CD4-positive, alpha-beta T cell (primary cell): ENCODE measurements at regions not wholly inside any gene's neighbourhood (a gene's known extent, or its start where the extent isn't known, plus 50 kb on each side); places are given as distances from the start of the nearest gene placed in this dataset.

ENCODE experiments used
- ATAC-seq: fragments of 200-7000 bp; cut with Tn5 transposase; one replicate; pipeline ENCODE4 v1.10.0; 2022; ENCODE audit warnings: mild to moderate bottlenecking; ENCODE audit not compliant: poor library complexity
- CTCF ChIA-PET: fragments of 350-600 bp; sonication (Branson Sonifier 250); formaldehyde crosslinking; loops from one replicate; lab custom pipeline; 2021; ENCODE audit warnings: antibody characterized with exemption, inconsistent platforms; lab: Charles Lee
- POLR2A ChIA-PET: fragments of 350-600 bp; sonication (Branson Sonifier 250); formaldehyde crosslinking; loops from one replicate; lab custom pipeline; 2021; ENCODE audit warnings: antibody characterized with exemption, inconsistent platforms; lab: Charles Lee
- DNase-seq, 14 experiments: peaks; one replicate each; pipeline ENCODE4 v3.0.0-alpha.2; 2013 to 2020; ENCODE audit warnings: mixed read lengths in 2 of 14
- H3K27ac ChIP-seq, 2 donors: one replicate each; pipeline versions ENCODE4 v1.5.1 to v1.7.0; 2013; ENCODE audit warnings: low read length in 2 of 2, low read depth in 1 of 2, mild to moderate bottlenecking in 1 of 2
- H3K27me3 ChIP-seq, 2 experiments: 1 replicate in 1 of 2; 2 replicates in 1 of 2; pipeline versions ENCODE4 v1.6.1 to v1.7.0; 2013; ENCODE audit warnings: low read length in 2 of 2, control low read depth in 1 of 2, mild to moderate bottlenecking in 1 of 2, moderate library complexity in 1 of 2; ENCODE audit not compliant: insufficient read depth in 2 of 2, control insufficient read depth in 1 of 2
- H3K36me3 ChIP-seq: one replicate; pipeline ENCODE4 v1.6.1; 2013; ENCODE audit warnings: low read length, control low read depth; ENCODE audit not compliant: insufficient read depth
- H3K4me1 ChIP-seq: one replicate; pipeline ENCODE4 v1.6.1; 2013; ENCODE audit warnings: low read length, control low read depth; ENCODE audit not compliant: insufficient read depth
- H3K4me3 ChIP-seq: one replicate; pipeline ENCODE4 v1.5.1; 2013; ENCODE audit warnings: mild to moderate bottlenecking, low read length, moderate library complexity
- H3K9me3 ChIP-seq, 2 experiments: 1 replicate in 1 of 2; 2 replicates in 1 of 2; pipeline versions ENCODE4 v1.6.1 to v1.7.0; 2013; ENCODE audit warnings: low read length in 2 of 2, mild to moderate bottlenecking in 2 of 2, control low read depth in 1 of 2, moderate library complexity in 1 of 2; ENCODE audit not compliant: control insufficient read depth in 1 of 2, insufficient read depth in 1 of 2
- H3K27ac Mint-ChIP-seq: one replicate; pipeline ENCODE4 v1.8.0; 2020; ENCODE audit warnings: mixed read lengths
- H3K27me3 Mint-ChIP-seq: one replicate; pipeline ENCODE4 v1.8.0; 2021; ENCODE audit warnings: mixed read lengths
- H3K36me3 Mint-ChIP-seq: one replicate; pipeline ENCODE4 v1.8.0; 2021; ENCODE audit warnings: low read depth, mixed read lengths
- H3K4me1 Mint-ChIP-seq: one replicate; pipeline ENCODE4 v1.8.0; 2021; ENCODE audit warnings: low read depth, mixed read lengths
- H3K4me3 Mint-ChIP-seq: one replicate; pipeline ENCODE4 v1.8.0; 2020; ENCODE audit warnings: mild to moderate bottlenecking, mixed read lengths
- H3K9me3 Mint-ChIP-seq: one replicate; pipeline ENCODE4 v1.8.0; 2020; ENCODE audit warnings: mixed read lengths
- CTCF ChIP-seq: fragments of 200-600 bp; IDR thresholded peaks from one replicate; pipeline ENCODE4 v1.8.0; 2022; ENCODE audit warnings: antibody characterized with exemption, mild to moderate bottlenecking
- intact Hi-C, 2 experiments: fragments of 100-400 bp; cut with DNase I in 1 of 2; cut with micrococcal nuclease in 1 of 2; formaldehyde crosslinking; loops; one replicate each; pipeline versions ENCODE4 v1.15.1 to v1.9.0; 2023 to 2025; cut with DNase I, micrococcal nuclease

- CTCF ChIA-PET: no interaction called here
- no peaks in the 10 kb centered on the region for H3K4me1 Mint-ChIP-seq
- no peak overlapping the region for H3K27ac Mint-ChIP-seq
These were observed 53.6 kb upstream of the AJAP1 start for GRCh38 chr1:4600615-4601460.

GRCh38 chr1:4601941-4602340 is 52.5 kb upstream of the AJAP1 start:
- no peak for ATAC-seq
- H3K9me3 Mint-ChIP-seq: no peaks in the 10 kb centered on the region
- H3K4me1 ChIP-seq: no peaks in the 10 kb centered on the region
- no peaks in the 10 kb centered on the region for H3K36me3 Mint-ChIP-seq
- peaks cover 47% of the 10 kb centered on the region for H3K27me3 Mint-ChIP-seq
- no peak for TF ChIP-seq CTCF
- H3K9me3 ChIP-seq: peaks cover 0 to 13% of the 10 kb centered on the region in 2 experiments
- intact Hi-C loops: no loop called here
- no peaks in the 10 kb centered on the region for H3K36me3 ChIP-seq
- ChIA-PET POLR2A (no interaction called here), CTCF (no interaction called here)
- no peaks in the 10 kb centered on the region for H3K4me1 Mint-ChIP-seq
- no peak for DNase-seq
- H3K27ac ChIP-seq: no peak overlapping the region
- H3K27me3 ChIP-seq: peaks cover 8 to 9% of the 10 kb centered on the region in 2 experiments
- no peak overlapping the region for H3K4me3 Mint-ChIP-seq
- H3K4me3 ChIP-seq: no peak overlapping the region
- H3K27ac Mint-ChIP-seq: no peak overlapping the region

More at GRCh38 chr1:4600615-4601460, 53.6 kb upstream of the AJAP1 start:
- Histone ChIP-seq H3K9me3 (peaks cover 0 to 13% of the 10 kb centered on the region in 2 experiments), H3K27ac (no peak overlapping the region), H3K4me1 (no peaks in the 10 kb centered on the region), H3K4me3 (no peak overlapping the region), H3K36me3 (no peaks in the 10 kb centered on the region), H3K27me3 (peaks cover 8 to 9% of the 10 kb centered on the region in 2 experiments)
- Mint-ChIP-seq H3K27me3 (peaks cover 36% of the 10 kb centered on the region), H3K4me3 (no peak overlapping the region), H3K36me3 (no peaks in the 10 kb centered on the region), H3K9me3 (no peaks in the 10 kb centered on the region)
- ATAC-seq: no peak
- POLR2A ChIA-PET: no interaction called here
- DNase-seq: no peak
- intact Hi-C loops: no loop called here
- no peak for TF ChIP-seq CTCF

GRCh38 chr1:4602462-4603294 is 51.7 kb upstream of the AJAP1 start:
- Mint-ChIP-seq H3K4me1 (no peaks in the 10 kb centered on the region), H3K9me3 (no peaks in the 10 kb centered on the region), H3K27me3 (peaks cover 50% of the 10 kb centered on the region), H3K36me3 (no peaks in the 10 kb centered on the region), H3K4me3 (no peak overlapping the region), H3K27ac (no peak overlapping the region)
- DNase-seq: no peak
- ATAC-seq: no peak
- Histone ChIP-seq H3K36me3 (no peaks in the 10 kb centered on the region), H3K27ac (no peak overlapping the region), H3K27me3 (peaks cover 8 to 9% of the 10 kb centered on the region in 2 experiments), H3K9me3 (peaks cover 0 to 13% of the 10 kb centered on the region in 2 experiments), H3K4me3 (no peak overlapping the region), H3K4me1 (no peaks in the 10 kb centered on the region)
- CTCF ChIA-PET: no interaction called here
- POLR2A ChIA-PET: no interaction called here
- no peak for TF ChIP-seq CTCF
- intact Hi-C loops: no loop called here
